Natural killer cell (primary cell): ENCODE measurements at regions not wholly inside any gene's neighbourhood (a gene's known extent, or its start where the extent isn't known, plus 50 kb on each side); places are given as distances from the start of the nearest gene placed in this dataset.

ENCODE experiments used
- ATAC-seq, 3 donors: fragments of 150-1000 bp in 2 of 3; fragments of 200-7000 bp in 1 of 3; cut with Tn5 transposase; 1 replicate in 1 of 3; 2 replicates in 2 of 3; pipeline ENCODE4 v1.10.0; 2021; ENCODE audit warnings: mild to moderate bottlenecking in 2 of 3, moderate library complexity in 2 of 3
- DNase-seq, 2 donors: peaks; one replicate each; pipeline versions ENCODE4 v3.0.0 to v3.0.0-alpha.2; 2013 to 2021; ENCODE audit warnings: mixed read lengths in 1 of 2
- H3K27ac ChIP-seq: one replicate; pipeline ENCODE4 v1.5.1; 2013; ENCODE audit warnings: mild to moderate bottlenecking, low read length
- H3K27me3 ChIP-seq: one replicate; pipeline ENCODE4 v1.6.1; 2013; ENCODE audit warnings: low read length; ENCODE audit not compliant: control insufficient read depth, insufficient read depth
- H3K36me3 ChIP-seq: one replicate; pipeline ENCODE4 v1.6.1; 2013; ENCODE audit warnings: low read length; ENCODE audit not compliant: control insufficient read depth, insufficient read depth
- H3K4me1 ChIP-seq: one replicate; pipeline ENCODE4 v1.6.1; 2013; ENCODE audit warnings: low read length; ENCODE audit not compliant: control insufficient read depth, insufficient read depth
- H3K4me3 ChIP-seq: one replicate; pipeline ENCODE4 v1.5.1; 2013; ENCODE audit warnings: low read length
- H3K9me3 ChIP-seq: one replicate; pipeline ENCODE4 v1.6.1; 2013; ENCODE audit warnings: low read length; ENCODE audit not compliant: control insufficient read depth, insufficient read depth
- H3K27ac Mint-ChIP-seq, 2 donors: one replicate each; pipeline ENCODE4 v1.8.0; 2022; ENCODE audit warnings: mild to moderate bottlenecking in 2 of 2, mixed read lengths in 2 of 2, moderate library complexity in 1 of 2
- H3K27me3 Mint-ChIP-seq, 2 donors: one replicate each; pipeline ENCODE4 v1.8.0; 2022; ENCODE audit warnings: low read depth in 2 of 2, mixed read lengths in 2 of 2
- H3K36me3 Mint-ChIP-seq: one replicate; pipeline ENCODE4 v1.8.0; 2022; ENCODE audit warnings: mixed read lengths
- H3K4me1 Mint-ChIP-seq, 2 donors: one replicate each; pipeline ENCODE4 v1.8.0; 2022; ENCODE audit warnings: mixed read lengths in 2 of 2
- H3K4me3 Mint-ChIP-seq: one replicate; pipeline ENCODE4 v1.8.0; 2022; ENCODE audit warnings: mild to moderate bottlenecking, moderate library complexity, mixed read lengths
- H3K9me3 Mint-ChIP-seq, 2 donors: one replicate each; pipeline ENCODE4 v1.8.0; 2022; ENCODE audit warnings: mixed read lengths in 2 of 2
- WGBS: methylation state at CpG from one replicate; pipeline ENCODE4 v1.1.7; 2013; ENCODE audit warnings: missing lambda C conversion rate; ENCODE audit not compliant: insufficient coverage; 5-methylcytosine and 5-hydroxymethylcytosine counted together
- intact Hi-C: fragments of 100-400 bp; cut with micrococcal nuclease; formaldehyde crosslinking; loops from one replicate; pipeline ENCODE4 v1.14.2; 2022
- TF ChIP-seq, protein P1 (sequence below): fragments of 200-600 bp; IDR thresholded peaks from one replicate; pipeline ENCODE4 v1.8.0; 2022; ENCODE audit warnings: antibody characterized with exemption

- TF ChIP-seq, protein P1, sequence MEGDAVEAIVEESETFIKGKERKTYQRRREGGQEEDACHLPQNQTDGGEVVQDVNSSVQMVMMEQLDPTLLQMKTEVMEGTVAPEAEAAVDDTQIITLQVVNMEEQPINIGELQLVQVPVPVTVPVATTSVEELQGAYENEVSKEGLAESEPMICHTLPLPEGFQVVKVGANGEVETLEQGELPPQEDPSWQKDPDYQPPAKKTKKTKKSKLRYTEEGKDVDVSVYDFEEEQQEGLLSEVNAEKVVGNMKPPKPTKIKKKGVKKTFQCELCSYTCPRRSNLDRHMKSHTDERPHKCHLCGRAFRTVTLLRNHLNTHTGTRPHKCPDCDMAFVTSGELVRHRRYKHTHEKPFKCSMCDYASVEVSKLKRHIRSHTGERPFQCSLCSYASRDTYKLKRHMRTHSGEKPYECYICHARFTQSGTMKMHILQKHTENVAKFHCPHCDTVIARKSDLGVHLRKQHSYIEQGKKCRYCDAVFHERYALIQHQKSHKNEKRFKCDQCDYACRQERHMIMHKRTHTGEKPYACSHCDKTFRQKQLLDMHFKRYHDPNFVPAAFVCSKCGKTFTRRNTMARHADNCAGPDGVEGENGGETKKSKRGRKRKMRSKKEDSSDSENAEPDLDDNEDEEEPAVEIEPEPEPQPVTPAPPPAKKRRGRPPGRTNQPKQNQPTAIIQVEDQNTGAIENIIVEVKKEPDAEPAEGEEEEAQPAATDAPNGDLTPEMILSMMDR, result no peak
- no peak overlapping the region for H3K4me3 Mint-ChIP-seq
- no peak overlapping the region for H3K27ac ChIP-seq
- H3K36me3 ChIP-seq, result no peaks in the 10 kb centered on the region
- intact Hi-C loops, result no loop called here
- H3K9me3 ChIP-seq, result no peaks in the 10 kb centered on the region
- no peaks in the 10 kb centered on the region for H3K36me3 Mint-ChIP-seq
- H3K9me3 Mint-ChIP-seq, result peaks cover 0 to 3% of the 10 kb centered on the region in 2 donors
- H3K27ac Mint-ChIP-seq, result no peak overlapping the region
- peaks cover 0 to 15% of the 10 kb centered on the region in 2 donors for H3K27me3 Mint-ChIP-seq
- H3K27me3 ChIP-seq, result peaks cover 2% of the 10 kb centered on the region
- H3K4me1 ChIP-seq, result no peaks in the 10 kb centered on the region
- DNase-seq, result no peak
- H3K4me3 ChIP-seq, result no peak overlapping the region
- H3K4me1 Mint-ChIP-seq, result no peaks in the 10 kb centered on the region
- no peak for ATAC-seq
Observed at GRCh38 chr4:129223945-129224344, 128.0 kb downstream of the C4orf33 start.

DNA sequence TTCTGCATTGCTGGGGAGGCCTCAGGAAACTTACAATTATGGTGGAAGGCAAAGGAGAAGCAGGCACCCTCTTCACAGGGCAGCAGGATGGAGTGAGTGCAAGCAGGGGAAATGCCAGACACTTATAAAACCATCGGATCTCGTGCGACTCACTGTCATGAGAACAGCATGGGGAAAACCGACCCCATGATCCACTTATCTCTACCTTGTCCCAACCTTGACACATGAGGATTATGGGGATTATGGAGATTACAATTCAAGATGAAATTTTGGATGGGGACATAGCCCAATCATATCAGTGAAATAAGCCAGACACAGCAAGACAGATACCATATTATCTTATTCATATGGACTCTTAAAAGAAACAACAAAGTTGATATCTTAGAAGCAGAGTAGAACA lies 134.9 kb downstream of the C4orf33 start:
- intact Hi-C loops, result no loop called here
- H3K4me3 ChIP-seq, result no peak overlapping the region
- Mint-ChIP-seq H3K9me3 (peaks cover 0 to 5% of the 10 kb centered on the region in 2 donors), H3K27ac (no peak overlapping the region), H3K36me3 (no peaks in the 10 kb centered on the region), H3K4me3 (no peak overlapping the region), H3K27me3 (peaks cover 11 to 28% of the 10 kb centered on the region in 2 donors), H3K4me1 (no peaks in the 10 kb centered on the region)
- no peaks in the 10 kb centered on the region for H3K36me3 ChIP-seq
- no peak for DNase-seq
- H3K9me3 ChIP-seq, result no peaks in the 10 kb centered on the region
- WGBS, result 94% methylated on average over 3 of the region's 4 CpGs
- no peaks in the 10 kb centered on the region for H3K4me1 ChIP-seq
- no peak overlapping the region for H3K27ac ChIP-seq
- peaks cover 2% of the 10 kb centered on the region for H3K27me3 ChIP-seq
- ATAC-seq, result no peak
- TF ChIP-seq, protein P1, result no peak

DNA sequence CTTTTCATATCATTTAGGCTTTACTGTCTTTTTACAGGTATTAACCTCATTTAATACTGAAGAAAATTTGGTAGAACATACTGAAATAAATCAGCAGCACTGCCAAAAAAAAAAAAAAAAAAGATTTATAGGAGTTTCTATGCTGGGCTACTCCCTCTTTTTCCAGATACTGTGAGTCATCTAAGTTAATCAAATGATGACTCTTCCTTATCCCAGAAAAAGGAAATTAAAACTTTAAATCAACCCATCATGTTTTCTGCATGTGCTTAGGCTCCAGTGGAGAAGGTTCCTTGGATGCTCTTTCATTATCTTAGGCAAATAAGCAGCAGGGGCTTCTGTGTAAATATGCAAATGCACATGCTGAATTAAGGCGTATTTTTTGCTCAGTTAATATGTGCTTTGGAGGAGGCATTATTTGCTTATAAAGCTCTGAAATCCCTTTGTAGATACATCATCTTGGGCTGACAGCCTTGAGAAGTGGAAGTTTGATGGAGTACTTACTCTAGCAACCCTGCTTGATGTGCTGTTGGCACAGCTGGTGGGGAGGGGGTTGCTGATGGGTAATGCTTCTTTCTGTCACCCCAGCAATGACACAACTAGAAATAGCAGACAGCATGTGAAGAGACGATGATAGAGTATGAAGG lies 136.1 kb downstream of the C4orf33 start:
- 86% methylated on average over 2 of the region's 2 CpGs for WGBS

More for the DNA sequence above, 136.1 kb downstream of the C4orf33 start:
- no peaks in the 10 kb centered on the region for H3K36me3 ChIP-seq
- DNase-seq (no peak), ATAC-seq (no peak)
- H3K4me3 ChIP-seq, result no peak overlapping the region
- intact Hi-C loops, result no loop called here
- no peaks in the 10 kb centered on the region for H3K9me3 ChIP-seq
- Mint-ChIP-seq H3K27ac (no peak overlapping the region), H3K4me1 (no peaks in the 10 kb centered on the region), H3K36me3 (no peaks in the 10 kb centered on the region), H3K27me3 (peaks cover 14 to 28% of the 10 kb centered on the region in 2 donors), H3K4me3 (no peak overlapping the region), H3K9me3 (peaks cover 0 to 5% of the 10 kb centered on the region in 2 donors)
- no peaks in the 10 kb centered on the region for H3K4me1 ChIP-seq
- H3K27ac ChIP-seq, result no peak overlapping the region
- H3K27me3 ChIP-seq, result peaks cover 2% of the 10 kb centered on the region
- TF ChIP-seq, protein P1, result no peak
